Gastrocnemius medialis (tissue), 4 donors: ENCODE measurements at regions not wholly inside any gene's neighbourhood (a gene's known extent, or its start where the extent isn't known, plus 50 kb on each side); places are given as distances from the start of the nearest gene placed in this dataset.

Experiments used
- ATAC-seq, 2 donors: fragments of 150-250 bp; one replicate each; pipeline ENCODE4 v1.9.1; 2016
- DNase-seq, 2 donors: peaks; one replicate each; pipeline ENCODE4 v3.0.0-alpha.2; 2019
- H3K27ac ChIP-seq, 4 donors: fragments of 200-600 bp; sonication (generic); 1 replicate in 1 of 4; 2 replicates in 3 of 4; pipeline ENCODE4 v1.5.1; 2016 to 2018; ENCODE audit warnings: mild to moderate bottlenecking in 2 of 4, moderate library complexity in 1 of 4
- H3K27me3 ChIP-seq, 3 donors: fragments of 200-600 bp; sonication (generic) in 2 of 3; 1 replicate in 1 of 3; 2 replicates in 2 of 3; pipeline versions ENCODE4 v1.5.1 to v1.6.0; 2016 to 2019; ENCODE audit warnings: mild to moderate bottlenecking in 1 of 3, moderate library complexity in 1 of 3
- H3K36me3 ChIP-seq, 2 donors: fragments of 200-600 bp; sonication (generic) in 1 of 2; one replicate each; pipeline ENCODE4 v1.5.1; 2017 to 2018
- H3K4me1 ChIP-seq, 2 donors: fragments of 200-600 bp; sonication (generic) in 1 of 2; one replicate each; pipeline ENCODE4 v1.5.1; 2016 to 2017; ENCODE audit warnings: mild to moderate bottlenecking in 2 of 2
- H3K4me3 ChIP-seq, 4 donors: fragments of 200-600 bp; sonication (generic) in 3 of 4; 1 replicate in 1 of 4; 2 replicates in 3 of 4; pipeline ENCODE4 v1.5.1; 2016 to 2019; ENCODE audit warnings: mild to moderate bottlenecking in 2 of 4
- H3K9me3 ChIP-seq, 3 donors: fragments of 200-600 bp; sonication (generic) in 2 of 3; 1 replicate in 1 of 3; 2 replicates in 2 of 3; pipeline ENCODE4 v1.5.1; 2016 to 2019
- POLR2A ChIP-seq, 2 donors: fragments of 450-650 bp; IDR thresholded peaks; one replicate each; pipeline ENCODE4 v1.6.1; 2017; ENCODE audit warnings: antibody characterized with exemption in 2 of 2, mild to moderate bottlenecking in 2 of 2, moderate library complexity in 2 of 2
- in situ Hi-C, 4 donors: fragments of 200-750 bp; cut with MboI; loops; one replicate each; pipeline versions ENCODE4 v1.15.0 to v1.8.0; 2017; ENCODE audit warnings: low sequenced_read_pairs in 4 of 4
- intact Hi-C: fragments of 100-400 bp; cut with DNase I; formaldehyde crosslinking; loops from one replicate; pipeline ENCODE4 v1.15.1; 2023; ENCODE audit warnings: low total_unique reads
- TF ChIP-seq, protein P1 (sequence below), 5 experiments: fragments of 450-650 bp in 3 of 5; fragments of 200-600 bp in 2 of 5; sonication (generic) in 2 of 5; IDR thresholded peaks in 4 of 5; conservative IDR thresholded peaks in 1 of 5; 1 replicate in 4 of 5; 2 replicates in 1 of 5; pipeline ENCODE4 v1.5.1; 2016 to 2019; ENCODE audit warnings: antibody characterized with exemption in 5 of 5, mild to moderate bottlenecking in 3 of 5, moderate library complexity in 3 of 5

DNA sequence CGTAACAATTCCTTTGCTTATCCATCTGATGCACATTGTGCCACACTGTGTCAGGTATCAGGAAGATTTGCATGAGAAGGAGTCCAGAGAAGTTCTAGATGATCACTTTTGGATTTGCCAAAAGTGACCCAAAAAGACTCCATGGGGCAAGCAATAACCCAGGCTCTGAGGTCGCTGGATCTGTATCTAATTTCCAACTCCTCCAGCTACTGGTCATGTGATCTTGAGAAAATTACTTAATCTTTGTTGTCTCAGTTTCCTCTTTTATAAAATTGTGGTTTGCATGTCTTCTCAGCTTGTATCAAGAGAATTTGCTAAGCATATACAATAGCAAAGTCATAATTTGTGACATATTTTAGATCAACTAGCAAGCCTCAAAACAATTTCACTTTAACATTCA lies 61.3 kb upstream of the ITGA4 start:
- H3K36me3 ChIP-seq = no peaks in the 10 kb centered on the region
- in situ Hi-C loops = no loop called here
- DNase-seq = no peak
- no peak overlapping the region for H3K4me3 ChIP-seq
- H3K4me1 ChIP-seq = no peaks in the 10 kb centered on the region
- H3K9me3 ChIP-seq = no peaks in the 10 kb centered on the region
- no peaks in the 10 kb centered on the region for H3K27me3 ChIP-seq
- TF ChIP-seq, protein P1, sequence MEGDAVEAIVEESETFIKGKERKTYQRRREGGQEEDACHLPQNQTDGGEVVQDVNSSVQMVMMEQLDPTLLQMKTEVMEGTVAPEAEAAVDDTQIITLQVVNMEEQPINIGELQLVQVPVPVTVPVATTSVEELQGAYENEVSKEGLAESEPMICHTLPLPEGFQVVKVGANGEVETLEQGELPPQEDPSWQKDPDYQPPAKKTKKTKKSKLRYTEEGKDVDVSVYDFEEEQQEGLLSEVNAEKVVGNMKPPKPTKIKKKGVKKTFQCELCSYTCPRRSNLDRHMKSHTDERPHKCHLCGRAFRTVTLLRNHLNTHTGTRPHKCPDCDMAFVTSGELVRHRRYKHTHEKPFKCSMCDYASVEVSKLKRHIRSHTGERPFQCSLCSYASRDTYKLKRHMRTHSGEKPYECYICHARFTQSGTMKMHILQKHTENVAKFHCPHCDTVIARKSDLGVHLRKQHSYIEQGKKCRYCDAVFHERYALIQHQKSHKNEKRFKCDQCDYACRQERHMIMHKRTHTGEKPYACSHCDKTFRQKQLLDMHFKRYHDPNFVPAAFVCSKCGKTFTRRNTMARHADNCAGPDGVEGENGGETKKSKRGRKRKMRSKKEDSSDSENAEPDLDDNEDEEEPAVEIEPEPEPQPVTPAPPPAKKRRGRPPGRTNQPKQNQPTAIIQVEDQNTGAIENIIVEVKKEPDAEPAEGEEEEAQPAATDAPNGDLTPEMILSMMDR (IDR thresholded peaks at IDR 0.05 in 4 of 5, conservative IDR thresholded peaks at IDR 0.05 in 1 of 5) = no peak
- no peak for TF ChIP-seq POLR2A (IDR thresholded peaks at IDR 0.05)
- no peak for ATAC-seq
- no peak overlapping the region for H3K27ac ChIP-seq
- intact Hi-C loops = no loop called here

DNA sequence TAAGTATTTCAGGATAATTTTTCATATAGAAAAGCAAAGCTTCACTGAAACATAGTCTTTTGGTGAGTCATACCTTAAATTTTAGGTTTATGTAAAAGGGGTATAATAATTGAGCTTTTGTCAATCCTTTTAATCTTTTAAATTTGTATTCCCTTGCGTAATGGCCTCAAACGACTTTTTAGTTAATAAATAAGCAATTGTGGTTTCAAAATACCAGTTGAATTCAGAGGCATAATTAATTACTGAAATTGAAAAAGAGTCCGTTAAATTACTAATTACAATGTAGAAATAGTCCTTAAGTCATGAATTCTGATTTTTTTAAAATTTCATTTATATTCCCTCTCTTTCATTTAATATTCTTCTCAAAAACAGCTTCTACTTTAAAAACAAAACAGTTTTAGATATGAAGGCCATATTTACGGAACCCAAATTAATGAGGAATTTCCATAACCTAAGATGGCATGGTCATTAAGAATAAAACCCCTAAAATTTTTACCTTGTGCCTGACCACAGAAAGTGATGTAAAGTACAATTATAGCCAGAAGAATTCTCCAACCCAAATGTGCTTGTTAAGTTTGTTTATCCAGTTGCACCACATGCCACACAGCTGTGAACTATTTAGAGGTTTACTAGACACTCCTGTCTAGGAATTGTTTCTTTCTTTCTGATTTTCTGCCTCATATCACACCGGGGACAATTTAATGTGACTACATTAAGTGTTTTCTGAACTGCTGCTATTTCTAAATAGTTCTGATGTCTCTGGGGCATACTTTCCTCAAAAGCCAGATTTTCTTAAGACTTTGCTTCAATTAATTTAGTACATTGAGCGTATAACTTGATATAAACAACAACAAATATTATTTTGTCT lies 60.7 kb upstream of the ITGA4 start:
- no peak for TF ChIP-seq POLR2A (IDR thresholded peaks at IDR 0.05)
- TF ChIP-seq, protein P1 (IDR thresholded peaks at IDR 0.05 in 4 of 5, conservative IDR thresholded peaks at IDR 0.05 in 1 of 5) = no peak
- in situ Hi-C loops = no loop called here
- H3K4me3 ChIP-seq = no peak overlapping the region
- ATAC-seq (no peak), DNase-seq (no peak)
- H3K27me3 ChIP-seq = no peaks in the 10 kb centered on the region
- no peaks in the 10 kb centered on the region for H3K36me3 ChIP-seq
- intact Hi-C loops = no loop called here
- no peaks in the 10 kb centered on the region for H3K9me3 ChIP-seq
- H3K27ac ChIP-seq = no peak overlapping the region
- H3K4me1 ChIP-seq = no peaks in the 10 kb centered on the region

DNA sequence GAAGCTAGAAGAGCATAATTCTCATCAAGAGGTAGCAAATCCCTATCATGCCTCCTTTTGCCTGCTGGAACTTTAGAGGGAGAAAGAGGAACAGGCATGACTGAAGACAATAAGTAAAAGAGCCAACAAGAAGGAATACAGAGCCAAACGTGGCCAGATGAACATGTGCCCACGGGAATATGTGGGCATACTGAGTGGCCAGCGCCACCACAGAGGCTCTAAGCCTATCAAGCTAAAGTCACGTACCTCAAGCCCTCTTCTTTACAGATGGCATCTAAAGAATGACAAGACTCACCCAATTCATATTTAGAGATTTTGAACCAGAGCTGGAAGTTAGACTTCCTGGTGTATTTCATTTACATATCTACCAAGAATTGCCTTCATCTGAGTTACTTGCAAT lies 59.9 kb upstream of the ITGA4 start:
- intact Hi-C loops = no loop called here
- ATAC-seq (no peak), DNase-seq (no peak)
- TF ChIP-seq, protein P1 (IDR thresholded peaks at IDR 0.05 in 4 of 5, conservative IDR thresholded peaks at IDR 0.05 in 1 of 5) = no peak
- no peak for TF ChIP-seq POLR2A (IDR thresholded peaks at IDR 0.05)
- no peak overlapping the region for H3K4me3 ChIP-seq
- H3K27ac ChIP-seq = no peak overlapping the region
- no peaks in the 10 kb centered on the region for H3K27me3 ChIP-seq
- H3K4me1 ChIP-seq = no peaks in the 10 kb centered on the region
- H3K9me3 ChIP-seq = no peaks in the 10 kb centered on the region
- H3K36me3 ChIP-seq = no peaks in the 10 kb centered on the region
- in situ Hi-C loops = no loop called here

DNA sequence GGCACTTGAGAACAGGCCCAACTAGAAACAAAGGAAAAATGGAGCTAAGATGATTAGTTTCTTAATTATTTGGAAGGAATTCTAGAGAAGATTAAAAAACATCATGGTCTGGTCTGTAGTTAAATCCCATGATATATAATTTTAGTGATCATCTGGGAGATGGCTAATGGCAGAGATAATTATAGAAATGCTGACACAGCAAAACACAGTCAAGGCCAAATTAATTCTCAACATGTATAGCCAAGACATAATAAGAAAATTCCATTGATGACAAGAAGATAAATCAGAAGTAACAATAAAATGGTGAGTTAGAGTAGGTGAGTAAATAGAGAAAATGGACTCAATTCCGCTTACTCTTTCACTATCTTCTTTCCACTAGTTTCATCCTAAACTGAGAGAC lies 59.2 kb upstream of the ITGA4 start:
- no peak for DNase-seq

DNA sequence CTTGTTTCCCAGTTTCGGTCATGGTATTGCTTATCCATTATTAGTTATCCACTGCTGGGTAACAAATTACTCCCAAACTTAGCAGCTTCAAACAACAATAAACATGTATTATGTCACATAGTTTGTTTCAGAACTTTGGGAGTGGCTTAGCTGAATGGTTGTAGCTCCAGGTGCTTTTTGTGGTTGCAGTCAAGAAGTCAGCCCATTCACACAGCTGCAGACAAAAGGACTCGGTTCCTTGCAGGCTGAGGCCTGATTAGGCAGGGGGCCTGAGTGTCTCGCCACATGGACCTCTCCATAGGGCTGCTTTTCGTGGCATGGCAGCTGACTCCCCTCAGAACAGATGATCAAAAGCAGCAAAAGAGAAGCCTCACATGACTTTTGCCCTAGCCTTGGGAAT lies 58.2 kb upstream of the ITGA4 start:
- Histone ChIP-seq H3K4me3 (no peak overlapping the region), H3K4me1 (no peaks in the 10 kb centered on the region), H3K27ac (no peak overlapping the region), H3K27me3 (no peaks in the 10 kb centered on the region), H3K9me3 (no peaks in the 10 kb centered on the region), H3K36me3 (no peaks in the 10 kb centered on the region)
- no peak for TF ChIP-seq POLR2A (IDR thresholded peaks at IDR 0.05)
- TF ChIP-seq, protein P1 (IDR thresholded peaks at IDR 0.05 in 4 of 5, conservative IDR thresholded peaks at IDR 0.05 in 1 of 5) = no peak
- DNase-seq (no peak), ATAC-seq (no peak)
- intact Hi-C loops (no loop called here), in situ Hi-C loops (no loop called here)

More for the DNA sequence above, 59.2 kb upstream of the ITGA4 start:
- Histone ChIP-seq H3K4me3 (no peak overlapping the region), H3K27me3 (no peaks in the 10 kb centered on the region), H3K36me3 (no peaks in the 10 kb centered on the region), H3K27ac (no peak overlapping the region), H3K9me3 (no peaks in the 10 kb centered on the region), H3K4me1 (no peaks in the 10 kb centered on the region)
- no peak for ATAC-seq
- TF ChIP-seq POLR2A (IDR thresholded peaks at IDR 0.05) = no peak
- in situ Hi-C loops = no loop called here
- intact Hi-C loops = no loop called here
